HG03039 (cell line): ENCODE measurements at regions not wholly inside any gene's neighbourhood (a gene's known extent, or its start where the extent isn't known, plus 50 kb on each side); places are given as distances from the start of the nearest gene placed in this dataset.
"Not testable (repeated sequence)": the region's sequence is repeated elsewhere in the genome, so short reads cannot be mapped to it uniquely, and the experiment has no call there.

Experiments used
- ATAC-seq: cut with Tn5 transposase; IDR thresholded peaks from one replicate; pipeline ENCODE4 v1.9.1; 2021; ENCODE audit warnings: mild to moderate bottlenecking, moderate library complexity; ENCODE audit not compliant: unreplicated experiment

DNA sequence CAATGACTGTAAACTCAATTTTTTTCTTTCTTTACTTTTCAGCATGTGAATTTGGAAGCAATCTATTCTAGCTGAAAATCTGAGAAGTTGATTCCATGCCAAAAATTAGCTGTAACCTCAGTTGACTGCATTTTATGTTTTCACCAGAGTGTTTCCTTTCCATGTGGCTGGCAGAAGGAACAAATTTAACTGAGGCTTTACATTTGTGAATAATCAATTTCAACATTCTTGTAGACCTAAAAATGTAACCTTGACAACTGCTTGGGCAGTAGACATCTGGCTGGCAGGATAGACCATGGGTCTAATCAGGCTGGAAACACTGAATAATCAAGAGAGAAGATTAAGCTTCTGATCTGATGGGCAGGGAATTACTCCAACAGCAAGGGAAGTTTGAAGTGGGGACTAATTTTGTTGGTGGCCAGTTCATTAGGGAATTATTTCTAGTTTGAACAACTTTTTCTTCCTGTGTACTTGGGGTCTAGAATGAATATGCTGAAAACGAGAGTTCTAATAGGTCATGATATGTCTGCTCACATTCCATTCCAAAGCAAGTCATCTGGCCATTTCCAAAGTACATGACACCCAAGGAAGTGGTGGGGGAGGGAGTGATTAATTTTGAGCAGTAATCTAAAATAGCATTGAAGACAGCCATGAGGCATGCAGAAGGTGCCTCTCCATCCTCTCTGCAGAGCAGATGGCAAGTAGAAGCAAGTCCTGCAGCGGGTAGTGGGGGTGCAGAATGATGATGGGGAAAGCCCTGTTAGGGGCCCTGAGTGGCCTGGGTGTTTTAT, 68.2 kb downstream of the ATP23 start:
- no peak for ATAC-seq

GRCh38 chr12:58011676-58012075, 70.3 kb downstream of the ATP23 start:
- no peak for ATAC-seq

GRCh38 chr12:58022379-58023020, 81.1 kb downstream of the ATP23 start:
- not testable (repeated sequence) for ATAC-seq

DNA sequence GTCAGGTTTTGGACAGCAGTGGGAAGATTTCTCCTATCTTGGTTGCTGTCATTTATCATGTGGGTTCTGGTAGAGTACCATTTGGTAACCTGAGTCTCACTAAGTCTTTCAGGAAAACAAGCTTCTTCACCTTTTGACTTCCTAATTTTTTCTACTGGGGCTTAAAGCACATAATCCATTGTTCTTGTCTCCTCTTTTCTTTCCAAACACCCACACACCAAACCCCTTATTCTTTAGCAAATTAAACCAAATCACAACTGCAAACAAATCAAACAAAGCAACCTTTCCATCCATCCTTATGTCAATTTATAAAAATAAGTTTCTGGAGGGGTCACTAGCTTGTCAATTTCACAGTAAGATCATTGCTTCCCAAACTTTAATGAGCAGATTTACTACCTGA, 84.1 kb downstream of the ATP23 start:
- no peak for ATAC-seq

DNA sequence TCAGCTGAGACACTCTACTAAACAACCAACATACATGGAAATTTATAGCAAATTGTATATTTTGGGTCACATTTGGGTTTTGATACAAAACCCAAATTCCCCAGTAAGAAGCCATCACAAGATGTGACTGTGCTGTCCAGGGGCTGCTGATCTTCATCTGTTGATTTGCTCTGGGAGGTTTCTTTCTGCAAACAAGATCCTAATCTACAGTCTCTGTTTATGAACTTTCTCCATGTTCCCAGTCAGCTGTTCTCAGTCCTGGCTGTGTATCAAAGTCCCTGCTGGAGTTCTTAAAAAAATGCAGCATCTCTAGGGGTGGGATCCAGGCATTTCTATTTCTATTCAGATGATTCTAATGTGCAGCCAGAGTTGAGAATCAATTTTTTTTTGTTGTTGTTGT, 85.1 kb downstream of the ATP23 start:
- ATAC-seq = no peak

DNA sequence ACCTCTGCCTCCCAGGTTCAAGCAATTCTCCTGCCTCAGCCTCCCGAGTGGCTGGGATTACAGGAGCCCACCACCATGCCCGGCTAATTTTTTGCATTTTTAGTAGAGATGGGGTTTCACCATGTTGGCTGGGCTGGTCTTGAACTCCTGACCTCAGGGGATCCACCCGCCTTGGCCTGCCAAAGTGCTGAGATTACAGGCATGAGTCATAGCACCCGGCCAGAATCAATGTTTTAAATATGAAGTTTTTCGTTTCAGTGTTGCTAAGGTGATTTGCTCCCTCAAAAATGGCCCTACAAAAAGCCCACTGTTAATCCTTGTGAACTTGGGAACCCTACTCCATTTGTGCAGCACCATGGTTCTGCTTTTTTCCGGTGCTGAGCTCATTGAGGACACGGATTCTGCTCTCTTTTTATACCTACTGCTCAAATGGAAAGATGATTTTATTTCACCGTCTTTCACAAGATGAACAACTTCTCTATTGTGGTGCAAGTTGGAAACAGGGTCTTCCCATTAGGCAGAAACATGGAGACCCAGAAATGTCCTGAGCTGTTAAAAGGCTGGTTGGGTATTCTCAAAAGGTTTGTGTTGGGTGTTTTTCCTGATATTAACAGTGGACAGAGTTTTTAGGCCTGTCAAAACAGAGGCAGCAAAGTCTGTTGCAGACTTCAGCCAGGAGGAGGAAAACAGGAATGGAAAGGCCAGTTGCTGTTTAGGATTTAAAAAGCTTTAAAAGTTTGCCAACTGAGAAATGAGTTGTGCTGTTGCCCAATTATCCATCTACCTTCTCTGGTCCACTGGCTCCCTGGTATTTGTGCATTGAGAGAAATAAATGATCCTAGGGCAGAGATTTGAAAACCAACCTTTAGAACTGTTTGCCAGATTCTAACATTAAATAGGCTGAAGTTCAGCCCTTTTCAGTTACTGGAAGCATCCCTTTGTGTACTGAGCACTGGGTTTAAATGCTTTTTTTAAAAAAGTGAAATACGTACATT, 85.8 kb downstream of the ATP23 start:
- no peak for ATAC-seq

DNA sequence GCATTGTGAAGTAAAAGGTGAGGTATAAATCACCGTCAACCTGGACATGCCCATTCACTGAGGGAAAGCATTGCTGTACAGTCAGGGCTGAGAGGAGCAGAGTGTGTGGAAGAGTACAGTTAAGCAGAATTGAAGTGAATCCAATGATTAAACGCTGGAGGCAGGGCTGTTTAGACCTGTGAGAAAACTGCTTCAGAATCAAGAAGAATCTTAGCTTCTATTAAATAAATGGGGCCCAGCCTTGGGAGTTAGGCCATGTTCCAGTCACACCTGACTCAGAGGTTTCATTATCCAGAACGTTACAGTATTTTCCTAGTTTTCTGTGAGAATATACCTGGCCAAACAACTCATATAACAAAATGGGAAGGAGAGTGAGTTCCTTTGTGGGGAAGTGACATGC, 86.9 kb downstream of the ATP23 start:
- ATAC-seq = no peak

- no peak for ATAC-seq
Measured at GRCh38 chr12:58029260-58029659, 87.9 kb downstream of the ATP23 start.

DNA sequence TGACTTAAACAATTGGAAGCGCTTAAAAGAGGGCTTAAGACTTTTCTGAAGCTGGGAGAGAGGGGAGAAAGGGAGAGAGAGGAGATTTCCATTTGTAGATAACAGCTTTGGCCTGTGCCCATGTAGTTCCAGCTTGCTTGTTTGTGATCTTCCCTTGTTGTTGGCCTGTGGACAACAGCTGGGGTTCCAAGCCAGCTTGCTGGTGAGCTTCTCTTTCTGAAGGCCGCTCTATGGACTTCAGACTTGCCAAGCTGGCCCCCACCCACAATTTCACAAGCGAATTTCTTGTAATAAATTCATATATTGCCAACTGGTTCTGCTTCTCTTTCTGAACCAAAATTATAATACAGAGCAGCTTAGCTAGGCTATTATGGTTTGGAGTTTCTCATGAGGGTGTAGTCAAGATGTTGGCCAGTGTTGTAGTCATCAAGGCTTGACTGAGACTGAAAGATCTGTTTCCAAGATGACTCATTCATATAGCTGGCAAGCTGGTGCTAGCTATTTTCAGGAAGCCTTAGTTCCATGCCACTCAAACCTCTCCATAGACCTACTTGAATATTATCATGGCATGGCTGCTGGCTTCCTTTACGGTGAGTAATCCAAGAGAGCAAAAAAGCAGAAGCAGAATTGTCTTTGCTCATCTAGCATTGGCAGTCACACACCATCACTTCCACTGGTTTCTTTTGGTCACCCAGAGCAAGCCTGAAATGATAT, 89.4 kb downstream of the ATP23 start:
- ATAC-seq = no peak

DNA sequence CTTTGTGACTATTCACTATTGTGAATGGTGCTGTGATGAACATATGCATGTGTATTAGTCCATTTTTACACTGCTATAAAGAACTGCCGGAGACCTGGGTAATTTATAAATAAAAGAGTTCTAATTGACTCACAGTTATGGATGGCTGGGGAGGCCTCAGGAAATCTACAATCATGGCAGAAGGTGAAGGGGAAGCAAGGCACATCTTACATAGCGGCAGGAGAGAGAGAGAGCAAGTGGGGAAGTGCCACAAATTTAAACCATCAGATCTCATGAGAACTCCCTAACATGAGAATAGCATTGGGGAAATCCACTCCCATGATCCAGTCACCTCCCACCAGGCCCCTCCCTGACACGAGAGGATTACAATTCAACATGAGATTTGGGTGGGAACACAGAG, 90.8 kb downstream of the ATP23 start:
- no peak for ATAC-seq

GRCh38 chr12:58033831-58034230, 92.5 kb downstream of the ATP23 start:
- no peak for ATAC-seq

DNA sequence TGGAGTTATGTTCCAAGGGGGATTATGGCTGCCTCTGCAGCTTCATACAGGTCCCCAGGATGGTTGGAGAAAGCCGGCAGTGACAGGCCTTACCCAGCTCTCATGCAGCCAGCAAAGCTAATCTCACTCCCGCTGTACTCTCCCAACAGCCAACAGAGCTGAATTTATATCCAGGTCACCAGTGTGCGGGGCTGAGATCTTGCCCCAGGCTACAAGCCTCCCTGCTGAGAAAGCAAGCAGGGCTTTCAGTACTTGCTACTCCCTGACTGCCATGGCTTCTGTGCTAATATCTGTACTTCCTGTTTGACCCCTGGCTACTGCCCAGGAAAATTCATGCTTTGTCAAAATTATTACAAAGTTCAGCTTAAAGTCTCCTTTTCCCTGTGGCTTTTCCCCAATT, 92.9 kb downstream of the ATP23 start:
- no peak for ATAC-seq

- ATAC-seq = no peak
Measured at GRCh38 chr12:58034712-58035111, 93.3 kb downstream of the ATP23 start.

GRCh38 chr12:58041441-58041840, 100.1 kb downstream of the ATP23 start:
- ATAC-seq = no peak

DNA sequence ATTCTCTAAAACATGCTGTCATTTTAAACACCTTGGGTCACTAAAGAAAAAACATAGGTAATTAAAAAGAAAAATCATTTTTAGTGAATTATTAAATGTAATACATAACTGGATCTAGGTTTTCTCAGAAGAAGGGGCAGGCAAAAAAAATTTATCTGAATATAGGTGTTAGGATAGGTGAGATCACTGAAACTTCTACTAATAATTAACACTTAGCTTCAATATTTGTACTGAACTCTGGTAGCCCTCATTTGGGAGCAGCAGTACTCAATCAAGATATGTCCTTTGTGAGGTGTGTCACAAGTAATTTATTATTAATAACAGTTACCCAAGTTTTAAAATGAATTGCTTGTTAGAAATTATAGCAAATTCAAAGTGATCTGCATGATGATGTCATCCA, 103.6 kb downstream of the ATP23 start:
- ATAC-seq = no peak

GRCh38 chr12:58046271-58046670, 104.9 kb downstream of the ATP23 start:
- no peak for ATAC-seq

DNA sequence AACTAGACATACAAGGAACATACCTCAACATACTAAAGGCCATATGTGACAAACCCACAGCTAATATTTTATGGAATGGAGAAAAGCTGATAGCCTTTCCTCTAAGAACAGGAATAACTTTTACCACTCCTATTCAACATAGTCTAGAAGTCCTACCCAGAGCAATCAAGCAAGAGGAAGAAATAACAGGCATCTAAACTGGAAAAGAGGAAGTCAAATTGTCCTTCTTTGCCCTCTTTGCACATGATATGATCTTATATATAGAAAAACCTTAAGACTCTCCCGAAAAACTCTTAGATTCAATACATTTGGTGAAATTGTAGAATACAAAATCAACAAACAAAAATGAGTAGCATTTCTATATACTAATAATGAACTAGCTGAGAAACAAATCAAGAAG, 110.0 kb downstream of the ATP23 start:
- no peak for ATAC-seq

GRCh38 chr12:58064666-58065065, 123.3 kb downstream of the ATP23 start:
- no peak for ATAC-seq

GRCh38 chr12:58066296-58066695, 124.9 kb downstream of the ATP23 start:
- ATAC-seq = no peak

GRCh38 chr12:58067610-58068387, 126.4 kb downstream of the ATP23 start:
- ATAC-seq = no peak
